ENCODE measurements at regions not wholly inside any gene's neighbourhood (a gene's known extent, or its start where the extent isn't known, plus 50 kb on each side); places are given as distances from the start of the nearest gene placed in this dataset.
A peak's percentile ranks its signal among the peaks of the same experiment; 100 is the strongest.

GRCh38 chr4:147088146-147088545, 142.5 kb upstream of the TTC29 start:
- H3K4me3 ChIP-seq (replicated peaks; ENCODE audit: low read depth, low read length) = no peak overlapping the region
- TF ChIP-seq, protein P1, sequence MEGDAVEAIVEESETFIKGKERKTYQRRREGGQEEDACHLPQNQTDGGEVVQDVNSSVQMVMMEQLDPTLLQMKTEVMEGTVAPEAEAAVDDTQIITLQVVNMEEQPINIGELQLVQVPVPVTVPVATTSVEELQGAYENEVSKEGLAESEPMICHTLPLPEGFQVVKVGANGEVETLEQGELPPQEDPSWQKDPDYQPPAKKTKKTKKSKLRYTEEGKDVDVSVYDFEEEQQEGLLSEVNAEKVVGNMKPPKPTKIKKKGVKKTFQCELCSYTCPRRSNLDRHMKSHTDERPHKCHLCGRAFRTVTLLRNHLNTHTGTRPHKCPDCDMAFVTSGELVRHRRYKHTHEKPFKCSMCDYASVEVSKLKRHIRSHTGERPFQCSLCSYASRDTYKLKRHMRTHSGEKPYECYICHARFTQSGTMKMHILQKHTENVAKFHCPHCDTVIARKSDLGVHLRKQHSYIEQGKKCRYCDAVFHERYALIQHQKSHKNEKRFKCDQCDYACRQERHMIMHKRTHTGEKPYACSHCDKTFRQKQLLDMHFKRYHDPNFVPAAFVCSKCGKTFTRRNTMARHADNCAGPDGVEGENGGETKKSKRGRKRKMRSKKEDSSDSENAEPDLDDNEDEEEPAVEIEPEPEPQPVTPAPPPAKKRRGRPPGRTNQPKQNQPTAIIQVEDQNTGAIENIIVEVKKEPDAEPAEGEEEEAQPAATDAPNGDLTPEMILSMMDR (IDR thresholded peaks at IDR 0.05; ENCODE audit: insufficient read depth, low read length, poor library complexity, severe bottlenecking) = no peak
- no peaks in the 10 kb centered on the region for H3K36me3 ChIP-seq (ENCODE audit: control insufficient read depth, insufficient read depth, low read length)
- DNase-seq (ENCODE audit: extremely low read depth, insufficient read length) = no peak
- peaks cover 2% of the 10 kb centered on the region for H3K27me3 ChIP-seq (replicated peaks; ENCODE audit: control insufficient read depth, insufficient read depth, low read length)

GRCh38 chr4:147090486-147090885, 144.8 kb upstream of the TTC29 start:
- Histone ChIP-seq H3K36me3 (ENCODE audit: control insufficient read depth, insufficient read depth, low read length) (no peaks in the 10 kb centered on the region), H3K27me3 (replicated peaks; ENCODE audit: control insufficient read depth, insufficient read depth, low read length) (no peaks in the 10 kb centered on the region), H3K4me3 (replicated peaks; ENCODE audit: low read depth, low read length) (no peak overlapping the region)
- TF ChIP-seq, protein P1 (IDR thresholded peaks at IDR 0.05; ENCODE audit: insufficient read depth, low read length, poor library complexity, severe bottlenecking) = no peak
- no peak for DNase-seq (ENCODE audit: extremely low read depth, insufficient read length)

- no peaks in the 10 kb centered on the region for H3K36me3 ChIP-seq (ENCODE audit: control insufficient read depth, insufficient read depth, low read length)
- DNase-seq (ENCODE audit: extremely low read depth, insufficient read length) = no peak
- no peak overlapping the region for H3K4me3 ChIP-seq (replicated peaks; ENCODE audit: low read depth, low read length)
- TF ChIP-seq, protein P1 (IDR thresholded peaks at IDR 0.05; ENCODE audit: insufficient read depth, low read length, poor library complexity, severe bottlenecking) = no peak
- H3K27me3 ChIP-seq (replicated peaks; ENCODE audit: control insufficient read depth, insufficient read depth, low read length) = no peaks in the 10 kb centered on the region
These were observed 147.5 kb upstream of the TTC29 start for GRCh38 chr4:147093206-147093605.

- H3K36me3 ChIP-seq (ENCODE audit: control insufficient read depth, insufficient read depth, low read length) = no peaks in the 10 kb centered on the region
These were observed 148.6 kb upstream of the TTC29 start for GRCh38 chr4:147094238-147094637.

DNA sequence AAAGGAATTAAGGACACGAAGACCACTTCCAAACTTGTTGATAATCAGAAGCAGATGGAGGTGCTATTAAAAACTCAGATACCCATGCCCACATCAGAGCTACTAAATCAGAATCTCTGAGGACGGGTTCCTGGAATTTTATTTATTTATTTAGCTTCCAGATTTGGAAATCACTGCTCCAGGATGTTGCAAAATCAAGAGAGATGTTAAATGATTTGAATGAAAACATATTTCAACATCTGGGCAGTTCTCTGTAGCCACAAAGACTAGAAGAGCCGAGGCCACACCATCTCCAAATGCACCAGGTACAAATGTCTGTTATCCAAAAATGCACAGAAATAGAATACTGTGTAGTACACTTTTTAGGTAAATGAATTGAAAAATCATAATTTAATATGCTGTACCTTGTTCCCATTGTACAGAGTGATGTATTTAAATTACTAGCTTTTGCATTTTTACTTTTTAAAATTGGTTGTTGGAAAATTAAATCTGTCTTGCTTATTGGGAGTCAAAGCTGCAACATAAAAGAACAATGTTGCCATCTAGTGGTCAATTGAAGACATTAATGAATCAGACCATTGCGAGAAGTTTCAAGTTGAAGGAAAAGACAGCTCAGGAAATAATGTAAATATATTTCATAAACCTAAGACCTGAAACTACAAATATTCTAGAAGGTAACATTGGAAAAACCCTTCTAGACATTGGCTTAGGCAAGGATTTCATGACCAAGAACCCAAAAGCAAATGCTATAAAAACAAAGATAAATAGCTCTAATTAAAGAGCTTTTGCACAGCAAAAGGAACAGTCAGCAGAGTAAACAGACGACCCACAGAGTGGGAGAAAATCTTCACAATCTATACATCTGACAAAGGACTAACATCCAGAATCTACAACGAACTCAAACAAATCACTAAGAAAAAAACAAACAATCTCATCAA, 151.3 kb upstream of the TTC29 start:
- TF ChIP-seq, protein P1 (IDR thresholded peaks at IDR 0.05; ENCODE audit: insufficient read depth, low read length, poor library complexity, severe bottlenecking) = peak; percentile 44
- no peaks in the 10 kb centered on the region for H3K27me3 ChIP-seq (replicated peaks; ENCODE audit: control insufficient read depth, insufficient read depth, low read length)
- H3K36me3 ChIP-seq (ENCODE audit: control insufficient read depth, insufficient read depth, low read length) = no peaks in the 10 kb centered on the region
- H3K4me3 ChIP-seq (replicated peaks; ENCODE audit: low read depth, low read length) = no peak overlapping the region
- no peak for DNase-seq (ENCODE audit: extremely low read depth, insufficient read length)

More at GRCh38 chr4:147094238-147094637, 148.6 kb upstream of the TTC29 start:
- no peak for DNase-seq (ENCODE audit: extremely low read depth, insufficient read length)
- Histone ChIP-seq H3K4me3 (replicated peaks; ENCODE audit: low read depth, low read length) (no peak overlapping the region), H3K27me3 (replicated peaks; ENCODE audit: control insufficient read depth, insufficient read depth, low read length) (no peaks in the 10 kb centered on the region)
- TF ChIP-seq, protein P1 (IDR thresholded peaks at IDR 0.05; ENCODE audit: insufficient read depth, low read length, poor library complexity, severe bottlenecking) = no peak

All from GM06990 (cell line).